GM12874 (cell line): ENCODE measurements at regions not wholly inside any gene's neighbourhood (a gene's known extent, or its start where the extent isn't known, plus 50 kb on each side); places are given as distances from the start of the nearest gene placed in this dataset.

Experiments
- TF ChIP-seq, protein P1 (sequence below): IDR thresholded peaks from 2 replicates; pipeline ENCODE4 v1.5.1; 2011; ENCODE audit warnings: low read depth, mild to moderate bottlenecking, control low read depth, low read length, moderate library complexity; ENCODE audit not compliant: insufficient read depth

- TF ChIP-seq, protein P1, sequence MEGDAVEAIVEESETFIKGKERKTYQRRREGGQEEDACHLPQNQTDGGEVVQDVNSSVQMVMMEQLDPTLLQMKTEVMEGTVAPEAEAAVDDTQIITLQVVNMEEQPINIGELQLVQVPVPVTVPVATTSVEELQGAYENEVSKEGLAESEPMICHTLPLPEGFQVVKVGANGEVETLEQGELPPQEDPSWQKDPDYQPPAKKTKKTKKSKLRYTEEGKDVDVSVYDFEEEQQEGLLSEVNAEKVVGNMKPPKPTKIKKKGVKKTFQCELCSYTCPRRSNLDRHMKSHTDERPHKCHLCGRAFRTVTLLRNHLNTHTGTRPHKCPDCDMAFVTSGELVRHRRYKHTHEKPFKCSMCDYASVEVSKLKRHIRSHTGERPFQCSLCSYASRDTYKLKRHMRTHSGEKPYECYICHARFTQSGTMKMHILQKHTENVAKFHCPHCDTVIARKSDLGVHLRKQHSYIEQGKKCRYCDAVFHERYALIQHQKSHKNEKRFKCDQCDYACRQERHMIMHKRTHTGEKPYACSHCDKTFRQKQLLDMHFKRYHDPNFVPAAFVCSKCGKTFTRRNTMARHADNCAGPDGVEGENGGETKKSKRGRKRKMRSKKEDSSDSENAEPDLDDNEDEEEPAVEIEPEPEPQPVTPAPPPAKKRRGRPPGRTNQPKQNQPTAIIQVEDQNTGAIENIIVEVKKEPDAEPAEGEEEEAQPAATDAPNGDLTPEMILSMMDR: no peak
Measured at GRCh38 chr15:25207369-25207768, 231.5 kb downstream of the UBE3A start.

GRCh38 chr15:25208735-25209134 lies 230.1 kb downstream of the UBE3A start:
- TF ChIP-seq, protein P1: no peak

- TF ChIP-seq, protein P1: no peak
Measured at GRCh38 chr15:25220834-25221233, 218.0 kb downstream of the UBE3A start.

DNA sequence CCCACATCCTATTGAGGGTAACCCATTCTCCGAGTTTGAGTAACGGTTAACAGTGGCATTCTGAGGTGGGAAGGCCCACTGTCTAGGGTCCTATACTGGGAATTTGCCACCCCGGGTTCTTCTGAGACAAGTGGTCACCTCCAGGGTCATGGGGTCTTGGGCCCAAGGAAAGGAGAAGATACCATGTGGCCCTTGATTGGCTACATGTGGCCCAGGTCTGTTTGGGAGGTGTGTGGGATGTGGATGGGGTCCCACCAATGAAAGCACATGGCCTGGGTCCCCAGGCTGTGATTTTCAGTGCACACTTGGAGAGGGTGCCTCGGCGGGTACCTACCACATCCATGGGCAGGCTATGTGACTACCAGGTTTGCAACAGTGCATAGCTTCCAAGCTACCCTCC lies 214.4 kb downstream of the UBE3A start:
- TF ChIP-seq, protein P1: no peak

GRCh38 chr15:25226360-25226759 lies 212.5 kb downstream of the UBE3A start:
- TF ChIP-seq, protein P1: no peak

DNA sequence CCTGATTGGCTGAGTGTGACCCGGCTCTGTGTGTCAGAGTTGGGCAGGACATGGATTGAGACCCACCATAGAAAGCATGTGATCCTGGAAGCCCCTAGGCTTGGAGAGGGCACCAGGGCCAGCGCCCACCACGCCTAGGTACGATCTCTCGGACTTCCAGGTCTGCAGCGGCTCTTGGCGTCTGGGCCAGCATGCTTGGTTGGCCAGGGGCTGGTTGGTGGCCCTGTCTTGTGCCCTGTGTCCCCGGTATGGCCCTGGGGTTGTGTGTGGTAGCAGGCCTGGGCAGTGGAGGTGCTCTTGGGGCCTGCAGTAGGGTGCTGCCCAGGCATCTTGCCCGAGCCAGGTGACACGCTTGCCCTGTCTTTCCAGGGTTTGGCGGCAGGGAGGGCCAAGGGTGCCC lies 210.6 kb downstream of the UBE3A start:
- TF ChIP-seq, protein P1: no peak

DNA sequence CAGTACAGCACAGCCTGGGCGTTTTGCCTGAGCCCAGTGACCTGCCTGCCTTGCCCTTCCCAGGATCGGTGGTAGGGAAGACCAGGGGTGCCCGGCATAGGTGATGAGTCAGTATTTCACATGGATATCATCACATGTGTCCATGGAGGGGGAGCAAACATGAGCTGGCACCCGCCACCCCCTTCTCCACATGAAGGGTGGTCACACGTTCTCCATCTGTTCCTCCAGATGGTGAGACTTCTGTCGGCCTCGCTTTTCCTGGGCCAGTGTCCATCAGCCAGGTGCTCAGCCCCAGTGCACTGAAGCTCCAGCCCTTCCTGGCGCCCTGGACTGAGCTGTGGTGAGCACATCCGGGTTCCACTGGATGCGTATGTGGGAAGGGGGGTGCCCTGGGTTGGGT lies 208.4 kb downstream of the UBE3A start:
- TF ChIP-seq, protein P1: no peak

DNA sequence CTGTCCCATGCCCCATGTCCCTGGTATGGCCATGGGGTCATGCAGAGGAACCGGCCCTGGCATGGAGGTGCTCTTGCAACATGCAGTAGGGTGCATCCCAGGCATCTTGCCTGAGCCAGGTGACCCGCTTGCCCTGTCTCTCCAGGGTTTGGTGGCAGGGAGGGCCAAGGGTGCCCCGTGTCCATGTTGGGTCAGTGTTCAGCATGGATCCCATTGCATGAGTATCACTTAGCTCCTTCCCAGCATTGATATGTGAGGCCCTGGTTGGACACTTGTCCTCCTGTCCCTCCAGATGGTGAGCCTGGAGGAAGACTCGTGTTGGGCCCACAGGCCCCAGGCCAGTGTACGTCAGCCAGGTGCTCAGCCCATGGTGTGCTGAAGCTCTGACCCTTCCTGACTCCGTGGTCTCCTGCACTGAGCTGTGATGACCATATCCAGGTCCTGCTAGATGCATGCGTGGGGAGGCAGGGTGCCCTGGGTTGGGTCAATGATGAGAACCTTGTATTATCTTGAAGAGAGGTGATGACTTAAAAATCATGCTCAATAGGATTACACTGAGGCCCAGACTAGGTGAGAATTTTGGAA lies 205.0 kb downstream of the UBE3A start:
- TF ChIP-seq, protein P1: no peak
